Activated T-helper 2 cell treated with anti-CD3 and anti-CD28 coated beads, Interferon-gamma antibody, Interleukin-2, Interleukin-4, amounts not matched to agents 10 μg/mL and 5 μg/mL and 100 μg/mL, durations not matched to agents 14 hours and 24 hours and 36 hours (primary cell): ENCODE measurements at regions not wholly inside any gene's neighbourhood (a gene's known extent, or its start where the extent isn't known, plus 50 kb on each side); places are given as distances from the start of the nearest gene placed in this dataset.

Experiments used
- DNase-seq: peaks from one replicate; pipeline ENCODE4 v3.0.0; 2021; ENCODE audit warnings: low spot score
- H3K27ac Mint-ChIP-seq: one replicate; pipeline ENCODE4 v1.8.0; 2021; ENCODE audit warnings: mixed read lengths
- H3K27me3 Mint-ChIP-seq: one replicate; pipeline ENCODE4 v1.8.0; 2021; ENCODE audit warnings: low read depth, mixed read lengths
- H3K36me3 Mint-ChIP-seq: one replicate; pipeline ENCODE4 v1.8.0; 2021; ENCODE audit warnings: low read depth, mixed read lengths
- H3K4me1 Mint-ChIP-seq: one replicate; pipeline ENCODE4 v1.8.0; 2021; ENCODE audit warnings: low read depth, mixed read lengths
- H3K4me3 Mint-ChIP-seq: one replicate; pipeline ENCODE4 v1.8.0; 2021; ENCODE audit warnings: low read depth, mild to moderate bottlenecking, moderate library complexity, mixed read lengths
- H3K9me3 Mint-ChIP-seq: one replicate; pipeline ENCODE4 v1.8.0; 2021; ENCODE audit warnings: mixed read lengths
- intact Hi-C: fragments of 100-400 bp; cut with micrococcal nuclease; formaldehyde crosslinking; loops from one replicate; pipeline ENCODE4 v1.15.1; 2023

DNA sequence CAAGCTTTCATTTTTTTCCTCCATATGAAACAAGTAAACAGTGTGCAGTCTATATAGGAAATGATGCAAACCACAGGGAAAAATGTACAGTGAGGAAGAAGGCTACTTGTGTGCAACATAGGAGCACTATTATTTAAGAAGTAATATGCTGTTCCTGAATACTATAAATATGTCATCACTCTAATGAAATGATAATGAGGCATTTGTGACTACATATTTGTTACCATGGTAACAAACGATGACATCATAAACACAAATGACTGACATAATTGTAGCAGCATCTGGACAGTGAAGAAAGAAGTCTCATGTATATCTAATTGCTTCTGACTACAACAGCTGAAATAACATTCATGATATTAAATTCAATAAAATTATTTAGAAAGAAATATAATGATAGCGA, 164.8 kb downstream of the C7orf25 start:
- Mint-ChIP-seq H3K9me3 (peaks cover 3% of the 10 kb centered on the region), H3K36me3 (no peaks in the 10 kb centered on the region), H3K27ac (no peak overlapping the region), H3K27me3 (no peaks in the 10 kb centered on the region), H3K4me3 (no peak overlapping the region), H3K4me1 (no peaks in the 10 kb centered on the region)
- intact Hi-C loops: no loop called here
- DNase-seq: no peak

- H3K9me3 Mint-ChIP-seq: peaks cover 3% of the 10 kb centered on the region
- no peaks in the 10 kb centered on the region for H3K27me3 Mint-ChIP-seq
- no peak overlapping the region for H3K4me3 Mint-ChIP-seq
- intact Hi-C loops: no loop called here
- no peaks in the 10 kb centered on the region for H3K36me3 Mint-ChIP-seq
- H3K27ac Mint-ChIP-seq: no peak overlapping the region
- DNase-seq: no peak
- H3K4me1 Mint-ChIP-seq: no peaks in the 10 kb centered on the region
Measured at GRCh38 chr7:42746214-42746613, 165.7 kb downstream of the C7orf25 start.

DNA sequence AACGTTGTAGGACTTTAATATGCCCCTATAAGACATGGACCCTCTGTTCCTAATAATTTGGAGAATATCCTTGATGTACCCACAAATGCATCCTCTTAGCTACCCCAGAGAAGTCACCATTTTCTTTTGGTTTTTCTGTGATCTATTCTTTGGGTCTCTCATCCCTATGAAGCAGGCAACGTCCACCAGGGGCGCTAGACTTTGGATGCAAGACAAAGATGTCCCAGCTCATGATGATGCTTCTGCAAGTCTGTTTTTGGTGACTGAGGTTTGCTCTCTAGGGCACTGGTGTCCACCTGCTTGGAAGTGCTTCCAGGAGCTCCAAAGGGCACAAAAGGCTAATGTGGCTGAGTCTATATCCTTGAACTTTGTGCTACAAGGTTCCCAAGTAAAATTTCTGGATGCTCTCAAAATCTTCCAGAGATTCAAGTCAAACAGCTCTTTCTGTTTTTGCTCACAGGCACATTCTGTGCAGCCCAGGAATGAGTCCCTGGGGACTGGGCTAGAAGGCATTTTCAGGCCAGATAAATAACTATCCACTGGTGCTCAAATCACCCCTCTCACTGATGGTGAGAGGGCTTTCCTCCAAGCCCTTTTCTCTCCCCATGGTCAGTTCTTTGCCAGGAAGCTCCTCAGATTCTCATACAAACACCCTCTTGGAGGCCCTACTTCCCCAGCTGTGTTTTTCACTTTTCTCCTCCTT, 166.4 kb downstream of the C7orf25 start:
- H3K27ac Mint-ChIP-seq: no peak overlapping the region

DNA sequence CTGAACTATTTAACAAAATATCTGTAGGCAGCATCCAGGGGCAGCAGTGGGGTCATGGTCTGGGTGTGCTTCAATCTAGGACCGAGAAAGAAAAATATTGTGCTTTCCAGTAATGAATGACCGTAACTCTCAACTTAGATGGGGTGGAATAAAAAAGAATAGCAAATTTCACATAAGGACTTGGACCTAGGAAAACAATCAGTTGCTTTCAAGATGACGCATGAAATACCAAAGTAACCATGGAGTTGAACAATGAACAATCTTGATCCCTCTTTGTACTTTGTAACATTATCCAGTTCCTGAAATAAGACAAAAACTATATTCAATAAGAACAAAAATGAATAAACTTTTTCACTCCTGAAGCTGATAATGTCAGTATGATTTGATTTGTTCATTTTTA, 167.1 kb downstream of the C7orf25 start:
- DNase-seq: no peak
- Mint-ChIP-seq H3K36me3 (no peaks in the 10 kb centered on the region), H3K9me3 (peaks cover 3% of the 10 kb centered on the region), H3K27ac (no peak overlapping the region), H3K4me1 (no peaks in the 10 kb centered on the region), H3K4me3 (no peak overlapping the region), H3K27me3 (no peaks in the 10 kb centered on the region)
- intact Hi-C loops: no loop called here

More for the DNA sequence above, 166.4 kb downstream of the C7orf25 start:
- no peak for DNase-seq
- no peaks in the 10 kb centered on the region for H3K36me3 Mint-ChIP-seq
- no peaks in the 10 kb centered on the region for H3K4me1 Mint-ChIP-seq
- no peaks in the 10 kb centered on the region for H3K27me3 Mint-ChIP-seq
- intact Hi-C loops: no loop called here
- peaks cover 3% of the 10 kb centered on the region for H3K9me3 Mint-ChIP-seq
- H3K4me3 Mint-ChIP-seq: no peak overlapping the region

DNA sequence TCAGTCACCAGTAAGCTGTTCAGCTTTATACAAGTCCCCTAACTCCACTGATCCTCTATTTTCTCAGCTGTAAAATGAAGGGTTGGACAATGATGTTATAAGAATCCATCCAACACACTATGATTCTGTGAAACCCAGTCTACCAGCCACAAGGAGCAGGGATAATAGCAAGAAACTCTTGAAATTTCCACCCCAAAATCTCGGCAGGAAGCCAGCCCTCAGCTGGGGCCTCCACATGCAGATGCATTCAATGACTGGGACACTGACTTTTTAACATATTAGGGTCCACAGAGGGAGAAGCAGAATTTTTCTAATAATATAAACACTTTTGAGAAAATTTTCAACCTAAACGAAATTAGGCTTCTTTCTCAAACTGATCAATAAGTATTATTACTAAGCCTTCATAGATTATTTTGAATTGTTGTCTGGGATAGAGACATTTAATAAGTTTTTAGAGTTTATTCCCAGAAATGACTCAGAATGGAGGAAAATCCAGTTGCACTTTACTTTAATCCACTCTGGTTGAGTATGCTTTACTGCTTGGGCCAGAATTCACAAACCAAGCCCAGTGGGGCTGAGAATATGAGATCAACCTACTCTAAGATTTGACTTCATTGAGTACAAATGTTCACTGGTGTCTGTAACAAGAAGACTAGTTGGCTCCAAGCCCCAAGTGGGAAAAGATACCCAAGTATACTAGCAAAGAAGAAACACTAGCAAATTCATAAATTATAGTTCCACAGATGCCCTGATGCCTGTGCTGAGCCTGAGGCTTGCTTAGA, 168.6 kb downstream of the C7orf25 start:
- intact Hi-C loops: no loop called here
- no peaks in the 10 kb centered on the region for H3K36me3 Mint-ChIP-seq
- H3K4me1 Mint-ChIP-seq: no peaks in the 10 kb centered on the region
- no peak overlapping the region for H3K27ac Mint-ChIP-seq
- no peaks in the 10 kb centered on the region for H3K9me3 Mint-ChIP-seq
- no peak overlapping the region for H3K4me3 Mint-ChIP-seq
- no peak for DNase-seq
- H3K27me3 Mint-ChIP-seq: no peaks in the 10 kb centered on the region

DNA sequence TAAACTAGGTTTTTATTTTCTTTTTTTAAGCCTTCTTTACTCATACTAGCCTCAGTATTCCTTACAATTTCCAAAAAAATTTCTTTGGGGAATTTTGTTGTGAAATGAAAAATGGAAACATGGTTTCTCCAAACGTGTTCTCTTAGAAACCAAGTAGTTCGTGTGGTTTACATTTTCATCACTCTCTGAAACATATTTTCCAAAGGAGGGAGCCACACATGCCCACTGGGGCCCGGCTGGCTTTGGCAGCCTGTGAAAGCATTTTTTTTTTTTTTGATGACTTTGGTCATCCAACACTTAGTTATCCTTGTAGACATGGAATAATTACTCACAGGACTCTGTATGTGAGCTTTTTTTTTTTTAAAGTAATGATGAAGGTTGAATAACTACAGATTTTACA, 169.6 kb downstream of the C7orf25 start:
- H3K36me3 Mint-ChIP-seq: no peaks in the 10 kb centered on the region
- intact Hi-C loops: no loop called here
- H3K4me1 Mint-ChIP-seq: no peaks in the 10 kb centered on the region
- H3K27ac Mint-ChIP-seq: no peak overlapping the region
- H3K4me3 Mint-ChIP-seq: no peak overlapping the region
- H3K27me3 Mint-ChIP-seq: no peaks in the 10 kb centered on the region
- DNase-seq: no peak
- no peaks in the 10 kb centered on the region for H3K9me3 Mint-ChIP-seq

DNA sequence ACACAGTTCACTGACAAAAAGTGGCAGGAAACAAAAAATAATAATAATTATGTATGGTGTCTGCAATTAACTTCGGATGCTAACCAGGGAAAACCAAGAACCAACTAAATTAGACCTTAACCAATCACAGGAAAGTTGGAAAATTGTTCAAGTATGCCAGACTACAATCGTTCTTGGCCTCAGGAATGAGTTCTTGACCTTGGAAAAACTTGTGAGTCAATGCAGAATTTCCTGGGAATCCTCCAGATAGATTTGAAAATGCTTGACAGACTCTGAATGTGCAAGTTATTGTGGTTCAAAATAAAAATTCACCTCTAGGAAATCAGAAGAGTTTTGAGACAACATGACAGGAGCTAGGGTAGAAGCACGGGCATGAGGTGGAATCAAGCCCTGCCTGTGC, 171.5 kb downstream of the C7orf25 start:
- Mint-ChIP-seq H3K36me3 (no peaks in the 10 kb centered on the region), H3K4me1 (no peaks in the 10 kb centered on the region), H3K27ac (no peak overlapping the region), H3K4me3 (no peak overlapping the region), H3K27me3 (no peaks in the 10 kb centered on the region), H3K9me3 (no peaks in the 10 kb centered on the region)
- intact Hi-C loops: no loop called here
- no peak for DNase-seq

GRCh38 chr7:42739638-42740037, 172.2 kb downstream of the C7orf25 start:
- DNase-seq: no peak
- Mint-ChIP-seq H3K4me3 (no peak overlapping the region), H3K36me3 (no peaks in the 10 kb centered on the region), H3K27me3 (no peaks in the 10 kb centered on the region), H3K4me1 (no peaks in the 10 kb centered on the region), H3K27ac (no peak overlapping the region), H3K9me3 (no peaks in the 10 kb centered on the region)
- intact Hi-C loops: no loop called here

- H3K36me3 Mint-ChIP-seq: no peaks in the 10 kb centered on the region
- no peaks in the 10 kb centered on the region for H3K4me1 Mint-ChIP-seq
- H3K27ac Mint-ChIP-seq: no peak overlapping the region
- intact Hi-C loops: no loop called here
- H3K9me3 Mint-ChIP-seq: no peaks in the 10 kb centered on the region
- DNase-seq: no peak
- no peaks in the 10 kb centered on the region for H3K27me3 Mint-ChIP-seq
- no peak overlapping the region for H3K4me3 Mint-ChIP-seq
Measured at GRCh38 chr7:42736931-42737330, 174.9 kb downstream of the C7orf25 start.

DNA sequence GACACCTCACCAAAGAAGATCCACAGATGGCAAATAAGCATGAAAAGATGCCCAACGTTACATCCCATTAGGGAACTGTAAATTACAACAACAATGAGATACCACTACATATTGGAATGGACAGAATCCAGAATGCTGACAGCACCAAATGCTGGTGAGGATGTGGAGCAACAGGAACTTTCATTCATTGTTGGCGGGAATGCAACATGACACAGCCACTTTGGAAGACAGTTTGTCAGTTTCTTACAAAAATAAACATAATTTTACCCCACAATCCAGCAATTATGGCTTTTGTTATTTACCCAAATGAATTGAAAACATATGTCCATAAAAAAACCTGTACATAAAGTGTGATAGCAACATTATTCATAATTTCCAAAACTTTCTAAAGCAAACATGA, 176.8 kb downstream of the C7orf25 start:
- intact Hi-C loops: no loop called here
- H3K9me3 Mint-ChIP-seq: no peaks in the 10 kb centered on the region
- H3K4me1 Mint-ChIP-seq: no peaks in the 10 kb centered on the region
- DNase-seq: no peak
- H3K27me3 Mint-ChIP-seq: no peaks in the 10 kb centered on the region
- H3K27ac Mint-ChIP-seq: no peak overlapping the region
- H3K4me3 Mint-ChIP-seq: no peak overlapping the region
- H3K36me3 Mint-ChIP-seq: no peaks in the 10 kb centered on the region

GRCh38 chr7:42734568-42734967, 177.3 kb downstream of the C7orf25 start:
- H3K4me3 Mint-ChIP-seq: no peak overlapping the region
- no peak for DNase-seq
- no peaks in the 10 kb centered on the region for H3K36me3 Mint-ChIP-seq
- intact Hi-C loops: no loop called here
- H3K9me3 Mint-ChIP-seq: no peaks in the 10 kb centered on the region
- H3K4me1 Mint-ChIP-seq: no peaks in the 10 kb centered on the region
- no peak overlapping the region for H3K27ac Mint-ChIP-seq
- H3K27me3 Mint-ChIP-seq: no peaks in the 10 kb centered on the region

DNA sequence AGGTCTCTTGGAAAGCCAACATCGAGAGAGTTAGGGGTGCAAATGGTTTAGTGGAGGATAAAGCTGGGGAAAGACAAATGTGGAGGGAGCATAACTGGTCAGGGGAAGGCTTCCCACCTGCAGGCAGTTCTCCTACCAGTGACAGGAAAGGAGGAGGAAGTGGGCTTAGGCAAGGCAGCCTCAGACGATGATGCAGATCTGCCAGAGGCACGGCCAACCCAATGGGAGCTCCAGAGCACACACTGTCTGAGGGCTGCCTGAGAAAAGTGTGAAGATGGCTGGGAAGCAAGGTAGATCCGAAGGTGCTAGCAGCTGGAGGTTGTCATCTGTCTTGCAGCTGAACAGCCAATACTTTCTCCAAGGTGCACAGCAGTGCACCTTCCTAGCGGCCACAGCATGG, 178.8 kb downstream of the C7orf25 start:
- intact Hi-C loops: no loop called here
- Mint-ChIP-seq H3K4me3 (no peak overlapping the region), H3K27me3 (no peaks in the 10 kb centered on the region), H3K9me3 (no peaks in the 10 kb centered on the region), H3K36me3 (no peaks in the 10 kb centered on the region), H3K4me1 (no peaks in the 10 kb centered on the region), H3K27ac (no peak overlapping the region)
- no peak for DNase-seq

GRCh38 chr7:42730586-42730985, 181.3 kb downstream of the C7orf25 start:
- no peak overlapping the region for H3K4me3 Mint-ChIP-seq
- no peak overlapping the region for H3K27ac Mint-ChIP-seq
- H3K36me3 Mint-ChIP-seq: no peaks in the 10 kb centered on the region
- H3K4me1 Mint-ChIP-seq: no peaks in the 10 kb centered on the region
- H3K27me3 Mint-ChIP-seq: no peaks in the 10 kb centered on the region
- intact Hi-C loops: no loop called here
- no peaks in the 10 kb centered on the region for H3K9me3 Mint-ChIP-seq
- no peak for DNase-seq
